OCI-LY7 (cell line): ENCODE measurements at regions not wholly inside any gene's neighbourhood (a gene's known extent, or its start where the extent isn't known, plus 50 kb on each side); places are given as distances from the start of the nearest gene placed in this dataset.

Source experiments
- BruUV-seq: library from RNA; stranded (reverse); fragments of 400-500 nt; replicated peaks from 2 replicates; lab custom pipeline; 2021; lab: Mats Ljungman, UMichigan
- CTCF ChIA-PET: fragments of 300-600 bp; sonication (Branson Sonifier 250); formaldehyde crosslinking; loops from one replicate; lab custom pipeline; 2022; ENCODE audit warnings: antibody characterized with exemption; ENCODE audit not compliant: unreplicated experiment; lab: Charles Lee
- POLR2A ChIA-PET: fragments of 300-600 bp; sonication (Branson Sonifier 250); formaldehyde crosslinking; loops from one replicate; lab custom pipeline; 2022; ENCODE audit warnings: antibody characterized with exemption; lab: Charles Lee
- DNase-seq: peaks from one replicate; pipeline ENCODE4 v3.0.0-alpha.2; 2015; ENCODE audit warnings: low spot score
- H2AFZ ChIP-seq: fragments of 200-600 bp; sonication (generic), shearing (Covaris generic); 2 replicates; pipeline ENCODE4 v1.6.1; 2014; ENCODE audit warnings: mild to moderate bottlenecking, antibody characterized with exemption, low read length, moderate library complexity
- H3K27ac ChIP-seq: fragments of 200-600 bp; sonication (generic); 2 replicates; pipeline ENCODE4 v1.5.1; 2014; ENCODE audit warnings: mixed run types, low read depth, mild to moderate bottlenecking, moderate library complexity, low read length, inconsistent platforms; ENCODE audit not compliant: poor library complexity, severe bottlenecking
- H3K36me3 ChIP-seq: fragments of 200-600 bp; sonication (generic); 2 replicates; pipeline ENCODE4 v1.6.1; 2014; ENCODE audit warnings: mild to moderate bottlenecking, antibody characterized with exemption, low read length, moderate library complexity, mixed read lengths; ENCODE audit not compliant: insufficient read depth
- H3K4me1 ChIP-seq: fragments of 200-600 bp; sonication (generic); 2 replicates; pipeline ENCODE4 v1.5.1; 2014; ENCODE audit warnings: mild to moderate bottlenecking, low read length; ENCODE audit not compliant: insufficient read depth, poor library complexity, severe bottlenecking
- H3K4me2 ChIP-seq: fragments of 200-600 bp; sonication (generic); 2 replicates; pipeline ENCODE4 v1.6.1; 2014; ENCODE audit warnings: mild to moderate bottlenecking, low read length
- H3K4me3 ChIP-seq: fragments of 200-600 bp; sonication (generic); 2 replicates; pipeline ENCODE4 v1.5.1; 2014; ENCODE audit warnings: mild to moderate bottlenecking, low read depth, low read length; ENCODE audit not compliant: poor library complexity, severe bottlenecking
- H3K79me2 ChIP-seq: fragments of 200-600 bp; sonication (generic); 2 replicates; pipeline ENCODE4 v1.6.1; 2016; ENCODE audit warnings: low read depth, mild to moderate bottlenecking, low read length, moderate library complexity, mixed read lengths; ENCODE audit not compliant: insufficient read depth
- H3K9me2 ChIP-seq: fragments of 200-600 bp; sonication (generic); 2 replicates; pipeline ENCODE4 v1.6.1; 2016; ENCODE audit warnings: mild to moderate bottlenecking, low read length, mixed read lengths; ENCODE audit not compliant: insufficient read depth
- H3K9me3 ChIP-seq: fragments of 200-600 bp; sonication (generic); 2 replicates; pipeline ENCODE4 v1.6.1; 2014; ENCODE audit warnings: mild to moderate bottlenecking, mixed run types, low read length, mixed read lengths
- H4K20me1 ChIP-seq: fragments of 200-600 bp; sonication (generic); 2 replicates; pipeline ENCODE4 v1.6.1; 2014; ENCODE audit warnings: mild to moderate bottlenecking, antibody characterized with exemption, low read length, moderate library complexity, mixed read lengths; ENCODE audit not compliant: insufficient read depth
- EZH2phosphoT487 ChIP-seq: fragments of 200-600 bp; sonication (generic); IDR thresholded peaks from 2 replicates; pipeline ENCODE4 v1.6.1; 2018; ENCODE audit warnings: low read depth, borderline replicate concordance, mild to moderate bottlenecking, mixed run types, antibody characterized with exemption, low read length, moderate library complexity, mixed read lengths
- intact Hi-C: fragments of 100-400 bp; cut with micrococcal nuclease; formaldehyde crosslinking; loops from one replicate; pipeline ENCODE4 v1.10.0; 2022; ENCODE audit not compliant: unreplicated experiment
- TF ChIP-seq, protein P1 (sequence below): fragments of 200-600 bp; sonication (generic); conservative IDR thresholded peaks from 2 replicates; pipeline ENCODE4 v1.5.1; 2014; ENCODE audit warnings: mild to moderate bottlenecking, antibody characterized with exemption, low read length, moderate library complexity, mixed read lengths

DNA sequence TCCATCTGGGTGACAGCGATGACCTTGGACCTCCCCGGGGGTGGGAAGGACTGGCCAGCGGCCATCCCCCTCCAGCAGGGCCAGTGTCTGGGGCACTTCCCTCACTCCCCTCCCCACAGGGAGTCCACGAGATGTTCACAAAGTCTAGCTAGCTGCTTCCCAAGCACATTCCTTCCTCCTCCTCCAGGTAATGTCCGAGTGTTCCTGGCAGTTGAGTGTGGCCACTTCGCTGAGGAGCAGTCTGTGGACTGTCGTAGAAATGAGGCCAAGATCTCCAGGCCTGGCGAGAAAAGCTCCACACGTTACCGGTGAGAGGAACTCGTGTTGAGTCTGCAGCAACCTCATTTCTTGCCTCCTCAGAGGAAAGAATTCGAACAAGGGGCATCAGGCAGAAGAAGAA lies 425.5 kb downstream of the BRD1 start:
- Histone ChIP-seq H3K4me1 (no peaks in the 10 kb centered on the region), H3K4me3 (no peak overlapping the region), H2AFZ (no peak overlapping the region), H3K4me2 (no peak overlapping the region), H3K27ac (no peak overlapping the region), H3K9me3 (no peaks in the 10 kb centered on the region), H4K20me1 (no peaks in the 10 kb centered on the region), H3K9me2 (no peaks in the 10 kb centered on the region), H3K79me2 (no peaks in the 10 kb centered on the region), H3K36me3 (no peaks in the 10 kb centered on the region)
- DNase-seq: no peak
- CTCF ChIA-PET: no interaction called here
- intact Hi-C loops: no loop called here
- TF ChIP-seq EZH2phosphoT487: no peak
- TF ChIP-seq, protein P1, sequence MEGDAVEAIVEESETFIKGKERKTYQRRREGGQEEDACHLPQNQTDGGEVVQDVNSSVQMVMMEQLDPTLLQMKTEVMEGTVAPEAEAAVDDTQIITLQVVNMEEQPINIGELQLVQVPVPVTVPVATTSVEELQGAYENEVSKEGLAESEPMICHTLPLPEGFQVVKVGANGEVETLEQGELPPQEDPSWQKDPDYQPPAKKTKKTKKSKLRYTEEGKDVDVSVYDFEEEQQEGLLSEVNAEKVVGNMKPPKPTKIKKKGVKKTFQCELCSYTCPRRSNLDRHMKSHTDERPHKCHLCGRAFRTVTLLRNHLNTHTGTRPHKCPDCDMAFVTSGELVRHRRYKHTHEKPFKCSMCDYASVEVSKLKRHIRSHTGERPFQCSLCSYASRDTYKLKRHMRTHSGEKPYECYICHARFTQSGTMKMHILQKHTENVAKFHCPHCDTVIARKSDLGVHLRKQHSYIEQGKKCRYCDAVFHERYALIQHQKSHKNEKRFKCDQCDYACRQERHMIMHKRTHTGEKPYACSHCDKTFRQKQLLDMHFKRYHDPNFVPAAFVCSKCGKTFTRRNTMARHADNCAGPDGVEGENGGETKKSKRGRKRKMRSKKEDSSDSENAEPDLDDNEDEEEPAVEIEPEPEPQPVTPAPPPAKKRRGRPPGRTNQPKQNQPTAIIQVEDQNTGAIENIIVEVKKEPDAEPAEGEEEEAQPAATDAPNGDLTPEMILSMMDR: no peak
- POLR2A ChIA-PET: no interaction called here
- no TSS peak for BruUV-seq

DNA sequence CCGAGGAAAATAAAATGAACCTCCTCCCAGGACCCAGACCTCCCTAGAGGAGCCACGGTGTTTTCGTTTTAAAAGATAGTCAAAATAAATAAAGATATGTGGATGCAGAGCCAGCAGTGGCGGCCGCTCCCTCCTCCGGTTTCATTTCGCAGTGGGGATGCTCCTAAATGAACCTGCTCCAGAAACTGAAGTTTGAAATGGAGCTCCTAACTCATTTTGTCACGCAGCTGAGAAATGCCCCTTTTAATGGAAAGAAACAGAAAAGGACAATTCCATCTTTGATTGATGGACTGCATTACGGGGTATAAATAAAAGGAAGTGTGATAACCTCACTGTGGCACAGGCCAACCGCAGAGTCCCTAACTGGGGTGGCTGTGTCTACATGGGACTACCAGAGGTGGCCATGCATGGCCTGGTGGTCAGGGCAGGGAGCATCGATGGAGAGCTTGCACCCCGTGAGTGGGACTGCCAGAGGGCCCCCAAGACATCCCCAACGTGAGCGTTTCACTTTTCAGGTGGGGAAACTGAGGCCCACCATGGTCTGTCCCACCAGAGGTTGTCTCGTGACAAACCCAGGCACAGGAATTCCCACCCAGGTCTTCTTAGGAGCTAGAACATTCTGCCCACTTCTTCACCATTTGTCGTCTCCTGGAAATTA lies 426.6 kb downstream of the BRD1 start:
- no peaks in the 10 kb centered on the region for H3K4me1 ChIP-seq
- no peak overlapping the region for H2AFZ ChIP-seq
- H3K9me3 ChIP-seq: no peaks in the 10 kb centered on the region
- CTCF ChIA-PET: no interaction called here
- POLR2A ChIA-PET: no interaction called here
- H3K4me2 ChIP-seq: no peak overlapping the region
- BruUV-seq: no TSS peak
- no peaks in the 10 kb centered on the region for H4K20me1 ChIP-seq
- H3K79me2 ChIP-seq: no peaks in the 10 kb centered on the region
- no peaks in the 10 kb centered on the region for H3K36me3 ChIP-seq
- H3K4me3 ChIP-seq: no peak overlapping the region
- TF ChIP-seq EZH2phosphoT487: no peak
- TF ChIP-seq, protein P1: no peak
- intact Hi-C loops: no loop called here
- H3K9me2 ChIP-seq: no peaks in the 10 kb centered on the region
- H3K27ac ChIP-seq: no peak overlapping the region
- no peak for DNase-seq

DNA sequence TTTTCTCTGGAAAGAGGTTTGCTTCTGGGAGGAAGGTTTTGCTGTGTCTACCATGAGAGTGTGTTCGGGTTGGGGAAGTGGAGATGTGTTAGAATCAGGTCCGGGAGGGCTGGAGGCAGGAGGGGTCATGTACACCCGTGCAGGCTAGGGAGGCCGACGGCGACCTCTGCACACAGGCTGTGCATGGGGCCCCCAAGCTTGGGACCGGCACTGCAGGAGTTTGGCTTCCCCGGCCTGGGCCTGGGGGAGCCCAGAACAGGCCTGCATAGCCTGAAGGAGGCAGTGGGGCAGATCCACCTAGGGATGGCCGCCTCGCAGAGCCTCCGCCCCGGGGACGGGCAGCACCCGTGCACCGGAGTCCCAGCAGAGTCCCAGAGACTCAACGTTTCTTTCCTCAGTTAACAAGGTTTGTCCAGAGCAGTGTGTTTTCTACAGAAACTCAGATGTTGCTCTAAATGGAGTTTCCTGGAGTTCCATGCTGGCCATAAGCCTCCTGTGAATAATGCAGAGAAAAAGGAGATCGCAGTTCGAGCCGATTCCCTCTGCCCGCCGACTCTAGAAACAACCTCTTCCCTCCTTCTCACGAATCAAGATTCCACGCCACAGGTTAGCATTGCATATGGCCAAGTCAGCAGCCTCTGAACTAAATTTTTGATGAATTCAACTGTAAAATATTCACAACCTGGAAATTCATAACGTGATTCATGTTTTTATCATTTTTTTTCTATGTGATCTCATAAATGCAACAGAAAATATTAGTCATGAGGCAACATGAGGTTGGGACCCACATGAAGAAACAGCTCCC lies 427.3 kb downstream of the BRD1 start:
- H3K4me2 ChIP-seq: no peak overlapping the region

More for the DNA sequence above, 427.3 kb downstream of the BRD1 start:
- H3K79me2 ChIP-seq: no peaks in the 10 kb centered on the region
- DNase-seq: no peak
- H3K4me3 ChIP-seq: no peak overlapping the region
- H3K4me1 ChIP-seq: no peaks in the 10 kb centered on the region
- ChIA-PET POLR2A (no interaction called here), CTCF (no interaction called here)
- H3K9me2 ChIP-seq: no peaks in the 10 kb centered on the region
- no peak overlapping the region for H2AFZ ChIP-seq
- intact Hi-C loops: no loop called here
- H4K20me1 ChIP-seq: no peaks in the 10 kb centered on the region
- no TSS peak for BruUV-seq
- no peak for TF ChIP-seq EZH2phosphoT487
- TF ChIP-seq, protein P1: no peak
- no peak overlapping the region for H3K27ac ChIP-seq
- H3K9me3 ChIP-seq: no peaks in the 10 kb centered on the region
- H3K36me3 ChIP-seq: no peaks in the 10 kb centered on the region; the same call in 1 of the 2 replicates
